Lower leg skin (tissue), 4 donors: ENCODE measurements at regions not wholly inside any gene's neighbourhood (a gene's known extent, or its start where the extent isn't known, plus 50 kb on each side); places are given as distances from the start of the nearest gene placed in this dataset.

Experiments used
- DNase-seq, 2 donors: peaks; one replicate each; pipeline ENCODE4 v3.0.0-alpha.2; 2019; ENCODE audit warnings: low spot score in 2 of 2
- H3K4me3 ChIP-seq: fragments of 200-600 bp; sonication (generic); 2 replicates; pipeline ENCODE4 v1.5.1; 2017; ENCODE audit warnings: mild to moderate bottlenecking, low read depth; ENCODE audit not compliant: poor library complexity, severe bottlenecking
- POLR2A ChIP-seq, 2 donors: fragments of 450-650 bp; IDR thresholded peaks; one replicate each; pipeline ENCODE4 v1.6.1; 2016 to 2017; ENCODE audit warnings: antibody characterized with exemption in 2 of 2, mild to moderate bottlenecking in 1 of 2, moderate library complexity in 1 of 2
- WGBS, 2 donors: methylation state at CpG; one replicate each; pipeline ENCODE4 v1.1.5; 2018; 5-methylcytosine and 5-hydroxymethylcytosine counted together
- intact Hi-C: fragments of 100-400 bp; cut with DNase I; formaldehyde crosslinking; loops from one replicate; pipeline ENCODE4 v1.15.0; 2023; ENCODE audit warnings: low total_unique reads
- TF ChIP-seq, protein P1 (sequence below), 3 donors: fragments of 450-650 bp; IDR thresholded peaks; one replicate each; pipeline ENCODE4 v1.5.1; 2016; ENCODE audit warnings: antibody characterized with exemption in 3 of 3, mild to moderate bottlenecking in 3 of 3, moderate library complexity in 2 of 3

DNA sequence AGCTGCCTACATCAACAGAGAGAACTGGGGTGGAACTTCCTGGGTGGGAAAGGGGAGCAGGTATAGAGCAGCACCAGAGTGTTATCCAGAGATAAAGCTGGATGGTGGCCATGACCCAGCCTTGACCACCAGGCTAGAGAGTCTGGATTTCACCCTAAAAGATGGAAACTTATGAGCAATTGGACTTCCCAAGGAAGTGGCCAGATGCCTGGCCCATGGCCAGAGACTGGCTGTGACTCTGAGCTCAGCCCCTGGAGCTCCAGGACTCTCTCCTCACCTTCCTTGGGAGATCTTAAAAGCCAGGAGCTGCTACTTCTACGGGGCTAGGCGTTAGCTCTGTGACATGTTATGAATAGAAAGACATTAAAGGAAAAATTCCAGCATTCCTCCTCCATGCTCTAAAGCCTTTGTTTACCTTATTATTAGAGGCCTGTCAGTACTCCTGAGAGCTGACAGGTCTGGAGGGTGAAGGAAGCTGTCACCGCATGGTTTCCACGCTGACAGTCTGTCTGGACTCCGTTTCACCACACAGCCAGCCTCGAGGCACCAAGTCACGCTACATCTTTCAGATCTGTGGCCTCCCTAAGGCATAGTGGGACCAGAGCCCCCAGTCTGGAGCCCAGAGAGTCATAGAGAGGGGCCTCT is 260.0 kb upstream of the SIX2 start:
- TF ChIP-seq POLR2A (IDR thresholded peaks at IDR 0.05) = no peak
- TF ChIP-seq, protein P1, sequence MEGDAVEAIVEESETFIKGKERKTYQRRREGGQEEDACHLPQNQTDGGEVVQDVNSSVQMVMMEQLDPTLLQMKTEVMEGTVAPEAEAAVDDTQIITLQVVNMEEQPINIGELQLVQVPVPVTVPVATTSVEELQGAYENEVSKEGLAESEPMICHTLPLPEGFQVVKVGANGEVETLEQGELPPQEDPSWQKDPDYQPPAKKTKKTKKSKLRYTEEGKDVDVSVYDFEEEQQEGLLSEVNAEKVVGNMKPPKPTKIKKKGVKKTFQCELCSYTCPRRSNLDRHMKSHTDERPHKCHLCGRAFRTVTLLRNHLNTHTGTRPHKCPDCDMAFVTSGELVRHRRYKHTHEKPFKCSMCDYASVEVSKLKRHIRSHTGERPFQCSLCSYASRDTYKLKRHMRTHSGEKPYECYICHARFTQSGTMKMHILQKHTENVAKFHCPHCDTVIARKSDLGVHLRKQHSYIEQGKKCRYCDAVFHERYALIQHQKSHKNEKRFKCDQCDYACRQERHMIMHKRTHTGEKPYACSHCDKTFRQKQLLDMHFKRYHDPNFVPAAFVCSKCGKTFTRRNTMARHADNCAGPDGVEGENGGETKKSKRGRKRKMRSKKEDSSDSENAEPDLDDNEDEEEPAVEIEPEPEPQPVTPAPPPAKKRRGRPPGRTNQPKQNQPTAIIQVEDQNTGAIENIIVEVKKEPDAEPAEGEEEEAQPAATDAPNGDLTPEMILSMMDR (IDR thresholded peaks at IDR 0.05) = no peak
- DNase-seq = peak in 1 of 2 donors; percentile 63
- 83 to 85% methylated on average over 7 of the region's 7 CpGs for WGBS, 2 donors

DNA sequence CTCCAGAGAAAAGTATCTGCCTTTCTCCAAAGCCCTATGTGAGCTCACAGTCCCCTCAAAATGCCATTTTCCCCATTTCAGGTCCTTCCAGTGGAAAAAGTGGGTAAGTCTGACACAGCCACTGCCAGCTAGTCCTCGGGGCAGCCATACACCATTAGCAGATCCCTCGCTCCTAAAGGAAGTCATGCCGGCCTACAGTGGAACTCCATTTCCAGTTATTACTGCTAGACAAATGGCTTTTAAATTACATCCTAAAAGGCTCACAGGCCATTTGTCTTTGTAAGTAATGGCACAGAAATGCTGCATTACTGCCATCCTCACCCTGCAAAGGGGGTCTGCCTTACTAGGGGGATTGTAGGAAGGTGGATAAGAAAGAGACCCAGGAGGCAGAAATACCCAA is 259.4 kb upstream of the SIX2 start:
- 85 to 89% methylated on average over 3 of the region's 3 CpGs for WGBS, 2 donors
- intact Hi-C loops = no loop called here
- H3K4me3 ChIP-seq = no peak overlapping the region
- peak in 1 of 2 donors; percentile 18 for DNase-seq
- TF ChIP-seq, protein P1 (IDR thresholded peaks at IDR 0.05) = no peak
- TF ChIP-seq POLR2A (IDR thresholded peaks at IDR 0.05) = no peak

More for the DNA sequence above, 260.0 kb upstream of the SIX2 start:
- intact Hi-C loops = no loop called here
- no peak overlapping the region for H3K4me3 ChIP-seq

DNA sequence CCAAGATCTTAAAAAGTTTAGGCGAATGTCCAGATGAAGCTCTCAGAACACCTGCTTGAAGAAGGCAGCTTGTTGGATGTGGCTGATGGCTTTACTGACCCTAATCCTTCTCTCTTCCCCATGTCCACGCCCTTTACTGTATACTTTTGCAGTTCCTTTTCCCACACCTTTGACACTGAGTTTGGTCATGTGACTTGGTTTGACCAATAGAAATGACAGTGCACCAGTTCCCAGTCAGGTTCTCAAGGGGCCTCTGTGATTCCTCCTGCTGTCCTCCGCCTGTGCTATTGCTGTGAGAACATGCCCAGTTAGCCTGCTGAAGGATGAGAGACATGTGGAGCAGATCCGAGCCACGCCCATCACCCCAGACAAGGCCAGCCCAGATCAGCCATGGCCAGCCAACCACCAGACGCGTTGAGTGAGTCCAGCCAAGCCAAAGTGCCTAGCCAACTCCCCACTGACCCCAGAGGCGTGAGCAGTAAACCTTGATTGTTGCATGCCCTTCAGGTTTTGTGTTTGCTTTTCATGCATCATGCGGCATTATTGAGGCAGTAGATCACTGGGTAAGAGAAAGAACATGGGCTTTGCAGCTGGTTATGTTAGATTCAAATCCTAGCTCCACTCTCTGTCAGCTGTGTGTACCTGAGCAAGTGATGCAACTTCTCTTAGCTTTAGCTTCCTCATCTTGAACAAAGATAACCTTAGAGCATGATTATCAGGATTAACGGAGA is 258.0 kb upstream of the SIX2 start:
- intact Hi-C loops = no loop called here
- 85 to 90% methylated on average over 10 of the region's 10 CpGs for WGBS, 2 donors
- no peak for TF ChIP-seq POLR2A (IDR thresholded peaks at IDR 0.05)
- TF ChIP-seq, protein P1 (IDR thresholded peaks at IDR 0.05) = no peak
- peak in 1 of 2 donors; percentile 62 for DNase-seq
- H3K4me3 ChIP-seq = no peak overlapping the region

DNA sequence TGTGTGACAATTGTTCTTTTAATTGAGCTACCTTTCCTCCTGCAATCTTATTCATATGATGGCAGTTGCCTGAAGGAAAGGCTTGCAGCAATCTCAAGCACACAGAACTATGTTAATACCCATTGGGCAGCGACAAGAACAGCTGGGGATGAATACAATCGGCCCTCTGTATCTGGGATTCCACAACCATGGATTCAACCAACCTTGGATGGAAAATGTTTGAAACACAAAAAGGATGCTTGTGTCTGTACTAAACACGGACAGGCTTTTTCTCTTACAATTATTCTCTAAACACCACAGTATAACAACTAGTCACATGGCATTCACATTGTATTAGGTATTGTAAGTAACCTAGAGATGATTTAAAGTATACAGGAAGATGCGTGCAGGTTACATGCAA is 256.1 kb upstream of the SIX2 start:
- intact Hi-C loops = no loop called here
- DNase-seq = no peak
- 92 to 98% methylated on average over 4 of the region's 4 CpGs for WGBS, 2 donors
- TF ChIP-seq POLR2A (IDR thresholded peaks at IDR 0.05) = no peak
- TF ChIP-seq, protein P1 (IDR thresholded peaks at IDR 0.05) = no peak
- no peak overlapping the region for H3K4me3 ChIP-seq

DNA sequence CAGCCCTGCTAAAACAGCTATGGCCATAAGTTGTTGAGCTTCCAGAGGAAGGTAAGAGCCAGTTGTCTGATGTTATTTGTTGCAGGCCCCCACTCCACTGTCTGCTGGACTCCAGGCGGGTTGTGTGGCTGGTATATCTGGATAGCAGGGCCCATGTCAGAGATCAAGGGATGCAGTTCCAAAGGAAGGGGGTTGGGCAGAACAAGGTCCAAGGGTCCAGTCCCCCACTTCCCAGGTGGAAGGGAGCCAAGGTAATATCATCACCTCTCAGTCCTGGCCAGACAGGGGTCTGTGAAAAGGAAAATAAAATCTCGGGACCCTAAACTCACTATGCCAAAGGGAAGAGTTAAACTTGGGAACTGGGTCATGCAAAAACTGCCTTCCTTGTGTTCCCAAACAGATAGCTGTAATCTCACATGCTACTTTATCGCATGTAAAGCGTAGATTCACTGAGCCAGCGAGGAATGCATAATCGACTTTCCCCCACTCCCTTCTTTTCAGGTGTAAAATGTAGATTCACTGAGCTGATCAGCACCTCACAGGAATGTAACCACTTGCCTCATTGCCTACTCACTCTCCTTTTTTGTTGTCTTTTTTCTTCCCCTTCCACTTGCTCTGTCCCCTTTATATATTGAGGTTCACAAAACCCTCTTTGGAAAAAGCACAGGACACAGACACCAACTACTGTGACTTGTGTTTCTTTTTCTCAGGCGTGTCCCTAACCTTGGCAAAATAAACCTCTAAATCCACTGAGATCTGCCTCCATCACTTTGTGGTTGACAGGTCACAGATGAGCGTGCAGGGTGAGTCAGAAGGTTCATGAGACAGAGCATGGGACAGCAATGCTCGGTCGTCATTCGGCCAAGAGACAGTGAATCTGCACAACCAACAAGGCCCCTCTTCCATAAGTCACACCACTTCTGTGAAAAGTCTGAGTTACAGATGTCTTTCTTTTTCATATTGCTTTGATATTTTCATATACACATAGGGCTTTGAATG is 255.3 kb upstream of the SIX2 start:
- TF ChIP-seq, protein P1 (IDR thresholded peaks at IDR 0.05) = no peak
- TF ChIP-seq POLR2A (IDR thresholded peaks at IDR 0.05) = no peak
- peak in 1 of 2 donors; percentile 31 for DNase-seq
- no peak overlapping the region for H3K4me3 ChIP-seq
- 89 to 93% methylated on average over 11 of the region's 11 CpGs for WGBS, 2 donors
- intact Hi-C loops = no loop called here
